OCI-LY7 (cell line): ENCODE measurements at regions not wholly inside any gene's neighbourhood (a gene's known extent, or its start where the extent isn't known, plus 50 kb on each side); places are given as distances from the start of the nearest gene placed in this dataset.

ENCODE experiments used
- BruUV-seq: library from RNA; stranded (reverse); fragments of 400-500 nt; replicated peaks from 2 replicates; lab custom pipeline; 2021; lab: Mats Ljungman, UMichigan
- CTCF ChIA-PET: fragments of 300-600 bp; sonication (Branson Sonifier 250); formaldehyde crosslinking; loops from one replicate; lab custom pipeline; 2022; ENCODE audit warnings: antibody characterized with exemption; ENCODE audit not compliant: unreplicated experiment; lab: Charles Lee
- POLR2A ChIA-PET: fragments of 300-600 bp; sonication (Branson Sonifier 250); formaldehyde crosslinking; loops from one replicate; lab custom pipeline; 2022; ENCODE audit warnings: antibody characterized with exemption; lab: Charles Lee
- DNase-seq: peaks from one replicate; pipeline ENCODE4 v3.0.0-alpha.2; 2015; ENCODE audit warnings: low spot score
- H2AFZ ChIP-seq: fragments of 200-600 bp; sonication (generic), shearing (Covaris generic); 2 replicates; pipeline ENCODE4 v1.6.1; 2014; ENCODE audit warnings: mild to moderate bottlenecking, antibody characterized with exemption, low read length, moderate library complexity
- H3K27ac ChIP-seq: fragments of 200-600 bp; sonication (generic); 2 replicates; pipeline ENCODE4 v1.5.1; 2014; ENCODE audit warnings: mixed run types, low read depth, mild to moderate bottlenecking, moderate library complexity, low read length, inconsistent platforms; ENCODE audit not compliant: poor library complexity, severe bottlenecking
- H3K36me3 ChIP-seq: fragments of 200-600 bp; sonication (generic); 2 replicates; pipeline ENCODE4 v1.6.1; 2014; ENCODE audit warnings: mild to moderate bottlenecking, antibody characterized with exemption, low read length, moderate library complexity, mixed read lengths; ENCODE audit not compliant: insufficient read depth
- H3K4me1 ChIP-seq: fragments of 200-600 bp; sonication (generic); 2 replicates; pipeline ENCODE4 v1.5.1; 2014; ENCODE audit warnings: mild to moderate bottlenecking, low read length; ENCODE audit not compliant: insufficient read depth, poor library complexity, severe bottlenecking
- H3K4me2 ChIP-seq: fragments of 200-600 bp; sonication (generic); 2 replicates; pipeline ENCODE4 v1.6.1; 2014; ENCODE audit warnings: mild to moderate bottlenecking, low read length
- H3K4me3 ChIP-seq: fragments of 200-600 bp; sonication (generic); 2 replicates; pipeline ENCODE4 v1.5.1; 2014; ENCODE audit warnings: mild to moderate bottlenecking, low read depth, low read length; ENCODE audit not compliant: poor library complexity, severe bottlenecking
- H3K79me2 ChIP-seq: fragments of 200-600 bp; sonication (generic); 2 replicates; pipeline ENCODE4 v1.6.1; 2016; ENCODE audit warnings: low read depth, mild to moderate bottlenecking, low read length, moderate library complexity, mixed read lengths; ENCODE audit not compliant: insufficient read depth
- H3K9me2 ChIP-seq: fragments of 200-600 bp; sonication (generic); 2 replicates; pipeline ENCODE4 v1.6.1; 2016; ENCODE audit warnings: mild to moderate bottlenecking, low read length, mixed read lengths; ENCODE audit not compliant: insufficient read depth
- H3K9me3 ChIP-seq: fragments of 200-600 bp; sonication (generic); 2 replicates; pipeline ENCODE4 v1.6.1; 2014; ENCODE audit warnings: mild to moderate bottlenecking, mixed run types, low read length, mixed read lengths
- H4K20me1 ChIP-seq: fragments of 200-600 bp; sonication (generic); 2 replicates; pipeline ENCODE4 v1.6.1; 2014; ENCODE audit warnings: mild to moderate bottlenecking, antibody characterized with exemption, low read length, moderate library complexity, mixed read lengths; ENCODE audit not compliant: insufficient read depth
- CTCF ChIP-seq: fragments of 200-600 bp; sonication (generic); conservative IDR thresholded peaks from 2 replicates; pipeline ENCODE4 v1.5.1; 2014; ENCODE audit warnings: mild to moderate bottlenecking, antibody characterized with exemption, low read length, moderate library complexity, mixed read lengths
- EZH2phosphoT487 ChIP-seq: fragments of 200-600 bp; sonication (generic); IDR thresholded peaks from 2 replicates; pipeline ENCODE4 v1.6.1; 2018; ENCODE audit warnings: low read depth, borderline replicate concordance, mild to moderate bottlenecking, mixed run types, antibody characterized with exemption, low read length, moderate library complexity, mixed read lengths
- intact Hi-C: fragments of 100-400 bp; cut with micrococcal nuclease; formaldehyde crosslinking; loops from one replicate; pipeline ENCODE4 v1.10.0; 2022; ENCODE audit not compliant: unreplicated experiment

GRCh38 chr9:3575821-3576220 is 50.0 kb upstream of the RFX3 start:
- H3K9me2 ChIP-seq, result no peaks in the 10 kb centered on the region
- ChIA-PET POLR2A (interaction anchor here (0.7 to 1.5 kb wide), 2 partner anchors 11 to 164 kb away, joined by 4 to 6 read pairs; no protein-coding TSS in a partner anchor), CTCF (no interaction called here)
- H4K20me1 ChIP-seq, result no peaks in the 10 kb centered on the region
- H3K4me2 ChIP-seq, result no peak overlapping the region
- H2AFZ ChIP-seq, result no peak overlapping the region
- H3K4me3 ChIP-seq, result no peak overlapping the region
- no peaks in the 10 kb centered on the region for H3K36me3 ChIP-seq
- intact Hi-C loops, result no loop called here
- H3K4me1 ChIP-seq, result no peaks in the 10 kb centered on the region
- H3K9me3 ChIP-seq, result no peaks in the 10 kb centered on the region
- no peak overlapping the region for H3K27ac ChIP-seq
- BruUV-seq, result no TSS peak
- no peak for TF ChIP-seq EZH2phosphoT487
- no peak for TF ChIP-seq CTCF
- DNase-seq, result no peak
- H3K79me2 ChIP-seq, result no peaks in the 10 kb centered on the region
